ENCODE measurements at regions not wholly inside any gene's neighbourhood (a gene's known extent, or its start where the extent isn't known, plus 50 kb on each side); places are given as distances from the start of the nearest gene placed in this dataset.

DNA sequence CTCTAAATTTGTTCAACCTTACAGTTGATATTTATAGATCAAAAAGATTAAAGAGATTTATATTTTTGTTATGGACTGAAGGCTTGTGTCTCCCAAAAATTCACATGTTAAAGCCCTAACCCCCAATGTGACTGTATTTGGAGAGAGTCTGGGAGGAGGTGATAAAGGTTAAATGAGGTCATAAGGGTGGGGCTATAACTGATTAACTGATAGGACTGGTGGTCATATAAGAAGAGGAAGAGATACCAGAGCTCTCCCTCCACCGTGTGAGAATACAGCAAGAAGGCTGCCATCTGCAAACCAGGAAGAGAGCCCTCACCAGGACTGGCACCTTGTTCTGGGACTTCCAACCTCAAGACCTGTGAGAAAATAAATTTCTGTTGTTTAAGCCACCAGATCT lies 264.3 kb downstream of the ENC1 start:
- no peak for TF ChIP-seq POLR2A (IDR thresholded peaks at IDR 0.05)
- TF ChIP-seq, protein P1, sequence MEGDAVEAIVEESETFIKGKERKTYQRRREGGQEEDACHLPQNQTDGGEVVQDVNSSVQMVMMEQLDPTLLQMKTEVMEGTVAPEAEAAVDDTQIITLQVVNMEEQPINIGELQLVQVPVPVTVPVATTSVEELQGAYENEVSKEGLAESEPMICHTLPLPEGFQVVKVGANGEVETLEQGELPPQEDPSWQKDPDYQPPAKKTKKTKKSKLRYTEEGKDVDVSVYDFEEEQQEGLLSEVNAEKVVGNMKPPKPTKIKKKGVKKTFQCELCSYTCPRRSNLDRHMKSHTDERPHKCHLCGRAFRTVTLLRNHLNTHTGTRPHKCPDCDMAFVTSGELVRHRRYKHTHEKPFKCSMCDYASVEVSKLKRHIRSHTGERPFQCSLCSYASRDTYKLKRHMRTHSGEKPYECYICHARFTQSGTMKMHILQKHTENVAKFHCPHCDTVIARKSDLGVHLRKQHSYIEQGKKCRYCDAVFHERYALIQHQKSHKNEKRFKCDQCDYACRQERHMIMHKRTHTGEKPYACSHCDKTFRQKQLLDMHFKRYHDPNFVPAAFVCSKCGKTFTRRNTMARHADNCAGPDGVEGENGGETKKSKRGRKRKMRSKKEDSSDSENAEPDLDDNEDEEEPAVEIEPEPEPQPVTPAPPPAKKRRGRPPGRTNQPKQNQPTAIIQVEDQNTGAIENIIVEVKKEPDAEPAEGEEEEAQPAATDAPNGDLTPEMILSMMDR (IDR thresholded peaks at IDR 0.05), result no peak
